ENCODE measurements at regions not wholly inside any gene's neighbourhood (a gene's known extent, or its start where the extent isn't known, plus 50 kb on each side); places are given as distances from the start of the nearest gene placed in this dataset.

- TF ChIP-seq CTCF (IDR thresholded peaks at IDR 0.05; ENCODE audit: poor library complexity, severe bottlenecking): no peak
- TF ChIP-seq POLR2AphosphoS5 (IDR thresholded peaks at IDR 0.05): no peak
- no peak for TF ChIP-seq EP300 (conservative IDR thresholded peaks at IDR 0.05; ENCODE audit: poor library complexity, severe bottlenecking)
Measured at GRCh38 chr5:34553581-34553980, 102.5 kb upstream of the RAI14 start.

All from neural cell (in vitro differentiated cells).